ENCODE measurements at regions not wholly inside any gene's neighbourhood (a gene's known extent, or its start where the extent isn't known, plus 50 kb on each side); places are given as distances from the start of the nearest gene placed in this dataset.

DNA sequence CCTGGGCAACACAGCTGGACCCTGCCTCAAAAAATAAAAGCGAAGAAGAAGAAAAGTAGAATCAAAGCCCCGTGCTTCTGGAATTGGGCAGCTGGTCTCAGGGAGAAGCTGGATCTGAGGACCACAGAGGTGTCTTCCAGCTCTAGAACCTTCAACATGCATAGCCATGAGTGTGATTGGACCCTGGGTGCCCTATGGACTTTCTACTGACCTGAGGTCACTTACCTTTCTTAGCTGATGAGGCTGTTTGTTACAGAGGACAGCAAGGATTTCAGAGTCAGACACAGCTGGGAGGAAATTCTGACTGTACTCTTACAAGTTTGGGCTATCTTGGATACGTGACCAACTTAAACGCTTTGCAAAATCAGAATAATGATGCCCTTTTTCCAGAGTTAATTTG lies 82.4 kb upstream of the GATA6 start:
- ChIA-PET POLR2A (ENCODE audit: low non-redundant PET) (interaction anchor here (0.7 kb wide), 1 partner anchor 141 kb away, joined by 3 read pairs; no protein-coding TSS in a partner anchor), CTCF (no interaction called here)
- Histone ChIP-seq H3K27me3 (replicated peaks; ENCODE audit: insufficient read depth, low read depth, low read length, poor library complexity) (no peaks in the 10 kb centered on the region), H3K27ac (ENCODE audit: low read depth, low read length, poor library complexity, severe bottlenecking) (no peak overlapping the region), H3K9me3 (ENCODE audit: low read depth, low read length, poor library complexity, severe bottlenecking) (no peaks in the 10 kb centered on the region), H3K4me1 (ENCODE audit: insufficient read depth, low read length, poor library complexity, severe bottlenecking) (peaks cover 3% of the 10 kb centered on the region), H3K36me3 (ENCODE audit: insufficient read depth, low read length, poor library complexity, severe bottlenecking) (no peaks in the 10 kb centered on the region), H3K4me3 (ENCODE audit: low read depth, low read length, poor library complexity, severe bottlenecking) (no peak overlapping the region)
- DNase-seq (ENCODE audit: low spot score) = no peak
- no peak for TF ChIP-seq EZH2 (IDR thresholded peaks at IDR 0.05; ENCODE audit: borderline replicate concordance, low read depth, low read length, poor library complexity, severe bottlenecking)
- TF ChIP-seq, protein P1, sequence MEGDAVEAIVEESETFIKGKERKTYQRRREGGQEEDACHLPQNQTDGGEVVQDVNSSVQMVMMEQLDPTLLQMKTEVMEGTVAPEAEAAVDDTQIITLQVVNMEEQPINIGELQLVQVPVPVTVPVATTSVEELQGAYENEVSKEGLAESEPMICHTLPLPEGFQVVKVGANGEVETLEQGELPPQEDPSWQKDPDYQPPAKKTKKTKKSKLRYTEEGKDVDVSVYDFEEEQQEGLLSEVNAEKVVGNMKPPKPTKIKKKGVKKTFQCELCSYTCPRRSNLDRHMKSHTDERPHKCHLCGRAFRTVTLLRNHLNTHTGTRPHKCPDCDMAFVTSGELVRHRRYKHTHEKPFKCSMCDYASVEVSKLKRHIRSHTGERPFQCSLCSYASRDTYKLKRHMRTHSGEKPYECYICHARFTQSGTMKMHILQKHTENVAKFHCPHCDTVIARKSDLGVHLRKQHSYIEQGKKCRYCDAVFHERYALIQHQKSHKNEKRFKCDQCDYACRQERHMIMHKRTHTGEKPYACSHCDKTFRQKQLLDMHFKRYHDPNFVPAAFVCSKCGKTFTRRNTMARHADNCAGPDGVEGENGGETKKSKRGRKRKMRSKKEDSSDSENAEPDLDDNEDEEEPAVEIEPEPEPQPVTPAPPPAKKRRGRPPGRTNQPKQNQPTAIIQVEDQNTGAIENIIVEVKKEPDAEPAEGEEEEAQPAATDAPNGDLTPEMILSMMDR (conservative IDR thresholded peaks at IDR 0.05; ENCODE audit: low read depth, low read length) = no peak
- intact Hi-C loops (cut with micrococcal nuclease; ENCODE audit: unreplicated experiment) = no loop called here
- BruUV-seq (replicated peaks) = no TSS peak

DNA sequence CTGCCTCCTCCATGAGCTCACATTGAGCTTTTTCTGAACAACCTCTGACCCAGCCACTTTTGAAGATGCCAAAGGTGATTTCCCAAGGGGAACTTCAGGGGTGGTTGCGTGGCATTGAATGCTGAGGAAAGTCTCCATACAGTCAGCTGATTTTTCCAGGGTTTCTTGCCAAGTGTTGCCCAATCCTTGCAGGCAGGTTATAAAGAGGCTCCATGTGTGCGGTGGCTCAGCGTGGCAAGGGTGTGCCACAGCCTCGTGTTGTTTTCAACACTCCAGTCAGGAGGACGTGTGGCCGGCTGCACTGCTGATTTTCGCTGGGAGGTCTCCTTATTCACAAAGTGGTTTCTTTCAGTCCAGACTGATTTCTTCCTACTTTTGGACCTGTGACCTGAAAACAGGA lies 81.4 kb upstream of the GATA6 start:
- Histone ChIP-seq H3K27ac (ENCODE audit: low read depth, low read length, poor library complexity, severe bottlenecking) (no peak overlapping the region), H3K4me3 (ENCODE audit: low read depth, low read length, poor library complexity, severe bottlenecking) (no peak overlapping the region), H3K27me3 (replicated peaks; ENCODE audit: insufficient read depth, low read depth, low read length, poor library complexity) (no peaks in the 10 kb centered on the region), H3K4me1 (ENCODE audit: insufficient read depth, low read length, poor library complexity, severe bottlenecking) (peaks cover 3% of the 10 kb centered on the region), H3K36me3 (ENCODE audit: insufficient read depth, low read length, poor library complexity, severe bottlenecking) (no peaks in the 10 kb centered on the region), H3K9me3 (ENCODE audit: low read depth, low read length, poor library complexity, severe bottlenecking) (no peaks in the 10 kb centered on the region)
- ChIA-PET POLR2A (ENCODE audit: low non-redundant PET) (no interaction called here), CTCF (no interaction called here)
- BruUV-seq (replicated peaks) = no TSS peak
- DNase-seq (ENCODE audit: low spot score) = no peak
- intact Hi-C loops (cut with micrococcal nuclease; ENCODE audit: unreplicated experiment) = no loop called here
- no peak for TF ChIP-seq EZH2 (IDR thresholded peaks at IDR 0.05; ENCODE audit: borderline replicate concordance, low read depth, low read length, poor library complexity, severe bottlenecking)
- TF ChIP-seq, protein P1 (conservative IDR thresholded peaks at IDR 0.05; ENCODE audit: low read depth, low read length) = no peak

DNA sequence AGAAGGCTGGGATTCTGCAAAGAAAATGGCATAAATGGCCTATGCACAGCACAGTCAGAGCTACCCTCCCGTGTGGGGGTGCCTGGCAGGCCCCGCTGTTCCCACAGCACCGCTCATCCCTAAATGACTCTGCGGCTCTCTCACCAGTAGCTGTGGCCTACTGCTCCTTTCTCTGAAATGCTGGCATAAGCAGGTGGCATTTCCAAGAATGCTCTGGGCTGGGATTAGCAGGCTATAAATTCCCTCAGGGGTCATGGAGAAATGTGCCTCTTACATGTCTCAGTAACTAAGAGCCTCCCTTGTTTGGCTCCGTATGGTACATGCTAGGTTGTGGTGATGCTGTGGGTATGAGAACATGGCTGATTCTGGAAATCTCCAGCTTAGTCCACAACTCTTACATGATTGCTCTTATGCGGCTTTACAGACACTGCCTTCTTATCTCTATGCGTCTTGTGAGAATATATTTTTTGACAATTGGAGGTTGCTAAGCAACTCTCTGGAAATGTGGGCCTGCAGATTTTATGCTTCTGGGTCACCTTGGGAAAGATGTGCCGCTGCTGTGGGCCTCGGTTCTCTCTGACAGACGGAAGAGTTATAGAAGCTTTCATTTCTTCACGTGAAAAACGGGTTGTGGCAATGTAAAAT lies 80.3 kb upstream of the GATA6 start:
- CTCF ChIA-PET = no interaction called here
- no peak overlapping the region for H3K27ac ChIP-seq (ENCODE audit: low read depth, low read length, poor library complexity, severe bottlenecking)
- no peaks in the 10 kb centered on the region for H3K9me3 ChIP-seq (ENCODE audit: low read depth, low read length, poor library complexity, severe bottlenecking)
- no TSS peak for BruUV-seq (replicated peaks)
- no peaks in the 10 kb centered on the region for H3K36me3 ChIP-seq (ENCODE audit: insufficient read depth, low read length, poor library complexity, severe bottlenecking)
- H3K4me1 ChIP-seq (ENCODE audit: insufficient read depth, low read length, poor library complexity, severe bottlenecking) = peaks cover 5% of the 10 kb centered on the region
- TF ChIP-seq, protein P1 (conservative IDR thresholded peaks at IDR 0.05; ENCODE audit: low read depth, low read length) = no peak
- no peak for TF ChIP-seq EZH2 (IDR thresholded peaks at IDR 0.05; ENCODE audit: borderline replicate concordance, low read depth, low read length, poor library complexity, severe bottlenecking)
- no peaks in the 10 kb centered on the region for H3K27me3 ChIP-seq (replicated peaks; ENCODE audit: insufficient read depth, low read depth, low read length, poor library complexity)
- intact Hi-C loops (cut with micrococcal nuclease; ENCODE audit: unreplicated experiment) = no loop called here
- DNase-seq (ENCODE audit: low spot score) = no peak
- POLR2A ChIA-PET (ENCODE audit: low non-redundant PET) = no interaction called here
- H3K4me3 ChIP-seq (ENCODE audit: low read depth, low read length, poor library complexity, severe bottlenecking) = no peak overlapping the region

Data from A673 (cell line).